ENCODE measurements at regions not wholly inside any gene's neighbourhood (a gene's known extent, or its start where the extent isn't known, plus 50 kb on each side); places are given as distances from the start of the nearest gene placed in this dataset.
A peak's percentile ranks its signal among the peaks of the same experiment; 100 is the strongest.

DNA sequence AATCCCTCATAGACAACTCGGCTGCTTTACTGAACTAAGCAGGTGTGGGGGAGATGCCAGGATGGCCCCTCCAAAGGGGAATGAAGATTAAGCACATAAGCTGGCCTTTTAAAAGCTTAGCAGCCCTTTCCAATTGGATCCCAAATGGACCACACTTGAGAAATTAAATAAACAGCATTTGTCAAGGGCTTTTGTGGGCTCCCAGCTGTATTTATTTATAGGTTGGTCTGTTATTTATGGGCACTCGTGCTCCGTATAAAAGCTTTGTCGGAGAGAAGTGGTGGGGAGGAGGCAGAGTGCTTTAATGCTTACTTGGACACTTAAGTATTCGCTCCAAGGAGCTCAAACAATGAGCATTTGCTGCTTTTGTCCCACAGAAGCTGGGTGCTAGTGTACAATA is 580.2 kb downstream of the MED13L start:
- DNase-seq, result peak; percentile 37

DNA sequence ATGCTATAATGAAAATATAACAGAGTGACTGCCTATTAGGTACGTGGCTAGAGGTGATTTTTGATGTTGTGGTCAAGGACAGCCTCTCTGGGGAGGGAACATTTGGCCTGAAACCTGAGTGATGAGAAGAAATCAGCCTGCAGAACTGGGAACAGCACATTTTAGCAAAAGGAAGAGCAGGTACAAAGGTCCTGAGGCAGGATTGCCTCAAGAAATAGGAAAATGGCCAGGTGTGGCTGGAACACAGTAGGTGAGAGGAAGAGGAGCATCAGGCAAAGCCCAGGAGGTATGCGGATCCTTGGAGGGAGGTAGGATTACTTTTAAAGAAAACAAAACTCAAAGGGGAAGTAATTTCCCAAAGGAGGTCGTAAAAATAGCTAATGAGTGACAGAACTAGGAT is 582.9 kb downstream of the MED13L start:
- no peak for DNase-seq

DNA sequence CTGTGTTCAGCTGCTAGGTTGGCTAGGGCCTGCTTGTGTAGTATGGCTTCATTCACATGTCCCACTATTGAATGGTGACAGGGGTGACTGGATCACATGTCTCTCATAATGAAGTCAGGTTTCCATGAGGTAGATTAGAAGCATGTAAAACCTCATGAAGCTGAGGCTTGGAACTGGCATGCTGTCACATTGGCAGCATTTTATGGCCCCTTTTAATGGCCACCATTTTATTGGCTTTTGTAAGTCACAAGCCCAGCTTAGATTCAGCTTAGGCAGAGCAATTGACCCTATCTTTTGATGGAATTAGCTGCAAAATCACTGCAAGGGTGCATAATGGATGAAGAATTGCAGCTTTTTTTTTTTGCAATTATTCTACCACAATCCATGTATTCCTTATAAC is 583.5 kb downstream of the MED13L start:
- DNase-seq, result no peak

DNA sequence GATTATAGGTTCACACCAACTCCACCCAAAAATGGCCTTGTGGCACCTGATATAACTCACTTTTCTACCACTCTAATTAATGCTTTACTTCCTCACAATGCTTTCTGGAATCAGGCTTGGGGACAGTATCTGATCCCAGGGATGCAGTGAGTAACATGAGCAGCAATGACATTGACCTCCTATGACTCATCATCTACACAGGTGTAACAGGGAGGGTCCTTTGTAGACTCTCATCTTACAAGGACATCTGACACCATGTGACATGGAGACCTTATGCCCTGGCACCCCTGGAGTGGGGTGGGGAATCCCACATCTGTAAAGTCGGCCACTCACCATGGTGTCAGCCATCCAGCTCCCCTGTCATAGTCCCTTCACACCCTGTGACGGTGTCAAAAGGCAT is 586.4 kb downstream of the MED13L start:
- DNase-seq, result no peak

DNA sequence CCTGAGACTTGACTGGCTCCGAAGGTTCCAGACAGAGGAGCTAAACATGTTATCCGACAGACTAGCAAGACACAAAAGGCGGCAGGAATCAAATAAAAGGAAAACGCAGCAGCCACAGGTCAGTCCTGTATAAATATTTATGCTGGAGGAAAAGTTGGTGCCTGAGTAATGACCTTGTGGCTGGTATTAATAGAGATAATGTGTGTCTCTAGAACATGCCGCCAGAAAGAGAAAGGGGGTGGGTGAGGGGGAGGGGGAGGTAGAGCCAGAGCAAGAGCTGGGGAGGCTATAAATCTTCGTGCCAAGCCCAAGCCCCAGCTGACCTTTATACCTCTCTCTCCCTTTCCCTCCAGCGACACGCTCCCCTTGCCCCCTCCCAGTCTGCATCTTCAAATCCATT is 590.4 kb downstream of the MED13L start:
- DNase-seq, result peak; percentile 22

DNA sequence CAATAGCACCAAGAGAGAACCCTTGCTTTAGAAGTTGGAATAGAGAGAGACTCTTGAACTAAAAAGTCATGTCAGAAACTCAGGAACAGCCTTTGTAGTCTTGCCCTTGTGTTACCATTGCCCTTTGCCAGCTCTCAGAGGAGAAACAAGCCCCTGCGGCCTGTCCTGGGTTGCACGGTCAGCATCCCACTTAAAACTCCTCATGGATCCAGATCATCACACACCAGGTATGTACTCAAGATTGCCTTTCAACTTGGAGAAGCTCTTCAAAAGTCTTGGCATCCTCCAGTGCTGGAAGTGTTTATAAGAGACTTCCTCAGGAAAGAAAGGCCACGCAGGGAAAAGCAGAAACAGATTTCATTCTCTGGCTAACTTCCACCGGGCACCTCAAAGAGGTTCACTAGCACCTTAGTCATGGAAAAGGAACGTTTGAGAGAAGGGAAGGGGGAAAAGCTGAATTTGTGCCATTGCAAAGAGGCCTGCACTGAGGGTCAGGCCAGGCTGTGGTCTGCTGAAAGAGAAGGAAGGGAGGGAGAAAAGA is 594.2 kb downstream of the MED13L start:
- DNase-seq, result no peak

DNA sequence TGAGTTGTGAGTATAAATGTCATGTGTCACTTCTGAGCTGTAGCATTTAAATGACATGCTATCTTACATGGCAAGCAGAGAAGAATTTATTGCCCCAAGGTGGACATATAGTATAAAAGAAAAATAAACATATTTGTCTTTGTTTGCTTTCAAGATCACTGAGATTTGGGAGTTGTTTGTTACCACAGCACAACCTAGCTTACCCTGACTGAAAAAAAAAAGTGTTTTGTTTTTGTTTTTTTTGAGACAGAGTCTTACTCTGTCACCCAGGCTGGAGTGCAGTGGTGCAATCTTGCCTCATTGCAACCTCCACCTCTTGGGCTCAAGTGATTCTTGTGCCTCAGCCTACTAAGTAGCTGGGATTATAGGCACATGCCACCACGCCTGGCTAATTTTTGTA is 596.5 kb downstream of the MED13L start:
- DNase-seq, result no peak

DNA sequence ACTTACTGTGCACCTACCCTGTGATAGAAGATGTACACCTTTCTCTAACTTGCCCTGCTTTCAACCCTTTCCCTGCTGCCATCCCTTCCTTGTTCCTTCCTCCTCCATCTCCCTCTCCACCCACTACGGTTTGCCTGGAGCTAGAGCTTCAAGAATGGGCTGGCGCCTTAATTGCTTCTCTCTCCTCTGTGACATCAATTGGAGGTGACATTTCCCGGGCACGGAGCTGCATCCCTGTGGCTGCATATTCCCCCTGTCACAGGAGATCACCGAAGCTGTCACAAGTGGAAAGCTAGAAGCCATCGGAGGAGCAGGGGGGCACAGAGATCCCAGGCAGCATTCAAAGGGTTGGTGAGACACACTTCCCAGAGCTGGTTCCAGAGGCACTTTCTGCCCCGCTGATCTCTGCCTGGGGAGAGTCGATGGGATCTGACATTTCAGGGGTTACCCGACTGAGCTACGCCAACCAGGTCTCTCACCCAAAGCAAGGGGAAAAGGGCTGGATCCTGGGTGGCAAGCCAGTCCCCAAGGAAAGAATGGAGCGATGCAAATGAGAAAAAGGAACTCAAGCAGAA is 604.9 kb downstream of the MED13L start:
- DNase-seq, result no peak

DNA sequence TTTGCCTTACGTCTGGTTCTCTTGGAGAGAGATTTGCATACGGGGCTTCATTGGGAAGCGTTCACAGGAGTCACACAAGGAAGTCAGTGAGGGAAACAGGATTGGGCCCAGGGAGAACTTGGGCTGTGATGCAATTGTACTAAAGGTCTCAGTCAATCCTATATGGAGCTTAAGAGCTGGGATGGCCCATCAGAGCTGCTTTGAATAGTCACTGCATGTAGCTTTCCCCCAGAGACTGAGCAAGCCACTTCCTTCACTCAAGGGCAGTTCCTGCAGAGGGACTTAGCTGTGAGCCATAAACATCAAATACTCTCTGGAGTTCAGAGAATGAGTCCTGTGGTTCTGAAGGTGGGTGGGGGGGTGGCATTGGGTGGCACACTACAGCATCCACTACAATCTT is 605.4 kb downstream of the MED13L start:
- no peak for DNase-seq

DNA sequence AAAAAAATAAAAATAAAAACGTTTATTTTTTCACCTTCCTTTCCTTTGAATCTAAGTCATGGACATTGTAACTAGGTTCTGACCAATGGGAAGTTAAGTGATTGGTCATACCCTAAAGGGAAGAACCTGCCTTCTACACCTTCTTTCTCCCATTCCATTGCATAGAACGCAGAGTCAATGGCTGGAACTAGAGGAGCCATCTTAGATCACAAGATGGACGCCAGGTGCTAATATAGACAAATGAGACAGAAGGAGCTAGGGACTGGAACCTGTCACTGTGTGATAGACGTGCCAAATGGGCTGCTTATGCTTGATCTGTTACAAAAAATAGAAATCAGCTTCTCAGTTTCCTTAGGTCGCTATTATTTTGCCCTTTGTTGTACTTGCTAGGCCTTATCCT is 606.6 kb downstream of the MED13L start:
- no peak for DNase-seq

DNA sequence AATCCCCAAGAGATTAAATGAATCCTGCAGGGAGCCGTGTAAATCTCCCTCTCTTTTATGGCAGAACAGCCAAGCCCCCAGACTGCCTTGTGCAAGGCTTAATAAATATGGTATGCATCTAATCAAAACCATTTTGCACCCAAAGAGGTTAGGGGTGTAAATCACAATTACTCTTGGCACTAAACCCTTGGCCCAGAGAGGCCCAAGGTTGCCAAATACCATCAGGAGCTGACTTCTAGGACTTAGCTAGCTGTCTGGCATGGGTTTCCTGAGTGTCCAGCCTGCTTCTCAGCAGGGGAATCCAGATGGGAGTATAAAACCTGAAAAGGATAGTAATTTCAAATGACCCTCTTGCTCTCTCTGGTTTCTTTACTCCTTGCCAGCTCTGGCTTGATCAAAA is 610.4 kb downstream of the MED13L start:
- no peak for DNase-seq

DNA sequence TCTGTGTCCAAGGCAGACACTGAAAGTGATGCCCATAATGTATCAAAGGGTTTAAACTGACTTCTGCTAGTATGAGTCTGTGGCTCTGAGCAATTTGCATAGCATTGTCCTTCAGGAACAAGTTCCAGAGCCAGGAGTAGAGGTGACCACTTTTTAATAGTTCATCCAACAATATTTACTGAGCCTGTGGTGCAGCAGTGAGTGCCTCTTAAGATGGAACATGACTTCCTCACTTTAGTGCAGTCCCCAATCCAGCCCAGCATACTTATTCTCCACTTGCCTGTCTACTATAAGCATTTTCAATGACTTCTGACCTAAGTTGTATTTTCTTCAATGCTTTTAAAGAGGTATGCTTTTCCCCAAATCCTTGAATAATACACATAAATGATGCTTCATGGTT is 611.3 kb downstream of the MED13L start:
- DNase-seq, result no peak

DNA sequence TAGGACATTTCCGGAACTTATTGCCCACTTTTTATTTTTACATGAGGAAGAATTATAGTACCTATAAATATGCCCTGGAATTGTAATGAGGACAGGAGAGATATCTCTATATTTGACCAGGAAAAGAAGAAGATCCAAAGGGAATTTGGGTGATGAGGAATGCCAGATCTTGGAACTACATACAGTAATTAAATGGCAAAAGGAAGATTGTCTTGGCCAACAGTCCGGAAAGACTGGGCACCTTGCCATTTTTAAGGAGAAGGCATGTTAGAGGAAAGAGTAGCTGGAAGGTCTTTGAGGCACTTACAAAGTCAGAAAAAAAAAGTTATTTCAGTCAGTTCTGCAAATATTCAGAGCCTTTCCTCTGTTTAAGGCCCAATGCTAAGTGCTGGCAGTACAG is 616.4 kb downstream of the MED13L start:
- no peak for DNase-seq

DNA sequence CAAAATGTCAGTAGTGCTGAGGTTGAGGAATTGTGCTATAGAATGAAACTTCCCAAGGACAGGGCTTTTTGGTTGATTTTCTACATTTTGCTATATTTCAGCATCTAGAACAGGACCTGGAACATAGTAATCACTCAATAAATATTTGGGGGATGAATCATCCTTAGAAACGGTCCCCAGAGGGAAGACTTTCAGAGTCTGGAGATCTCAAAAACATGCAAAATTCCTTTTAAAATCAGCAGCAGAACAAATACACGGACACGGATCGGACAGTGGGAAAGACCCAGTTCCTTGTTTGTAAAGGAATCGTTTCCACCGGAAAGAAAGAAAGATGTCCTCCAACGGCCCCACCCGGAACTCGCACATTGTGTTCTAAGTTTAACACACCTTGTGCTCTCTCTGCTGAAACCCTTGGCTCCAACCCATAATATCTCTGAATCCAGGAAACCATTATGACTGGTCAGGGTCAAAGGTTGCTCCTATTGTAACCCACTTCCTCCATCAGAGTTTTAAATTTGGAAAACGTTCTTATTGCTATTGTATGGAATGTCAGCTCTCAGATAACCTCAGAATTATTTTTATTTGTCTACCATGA is 617.2 kb downstream of the MED13L start:
- DNase-seq, result no peak

DNA sequence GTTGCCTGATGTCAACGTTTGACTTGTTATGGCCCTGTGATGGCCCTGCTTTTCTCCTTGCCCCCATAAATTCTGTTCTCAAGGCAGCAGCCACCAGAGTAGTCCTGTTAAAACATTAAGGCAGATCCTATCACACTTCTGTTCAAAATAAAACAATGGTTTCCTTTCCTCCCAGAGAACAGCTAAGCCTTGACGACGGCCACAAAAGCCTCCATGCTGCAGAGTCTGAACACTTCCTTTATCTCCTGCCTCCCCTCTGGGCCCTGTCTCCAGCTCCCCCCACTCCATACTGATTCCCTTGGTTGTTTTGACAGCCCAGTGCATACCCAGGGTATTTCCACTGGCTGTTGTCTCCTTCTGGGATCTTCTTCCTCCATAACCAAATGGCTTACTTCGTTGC is 618.1 kb downstream of the MED13L start:
- DNase-seq, result no peak

DNA sequence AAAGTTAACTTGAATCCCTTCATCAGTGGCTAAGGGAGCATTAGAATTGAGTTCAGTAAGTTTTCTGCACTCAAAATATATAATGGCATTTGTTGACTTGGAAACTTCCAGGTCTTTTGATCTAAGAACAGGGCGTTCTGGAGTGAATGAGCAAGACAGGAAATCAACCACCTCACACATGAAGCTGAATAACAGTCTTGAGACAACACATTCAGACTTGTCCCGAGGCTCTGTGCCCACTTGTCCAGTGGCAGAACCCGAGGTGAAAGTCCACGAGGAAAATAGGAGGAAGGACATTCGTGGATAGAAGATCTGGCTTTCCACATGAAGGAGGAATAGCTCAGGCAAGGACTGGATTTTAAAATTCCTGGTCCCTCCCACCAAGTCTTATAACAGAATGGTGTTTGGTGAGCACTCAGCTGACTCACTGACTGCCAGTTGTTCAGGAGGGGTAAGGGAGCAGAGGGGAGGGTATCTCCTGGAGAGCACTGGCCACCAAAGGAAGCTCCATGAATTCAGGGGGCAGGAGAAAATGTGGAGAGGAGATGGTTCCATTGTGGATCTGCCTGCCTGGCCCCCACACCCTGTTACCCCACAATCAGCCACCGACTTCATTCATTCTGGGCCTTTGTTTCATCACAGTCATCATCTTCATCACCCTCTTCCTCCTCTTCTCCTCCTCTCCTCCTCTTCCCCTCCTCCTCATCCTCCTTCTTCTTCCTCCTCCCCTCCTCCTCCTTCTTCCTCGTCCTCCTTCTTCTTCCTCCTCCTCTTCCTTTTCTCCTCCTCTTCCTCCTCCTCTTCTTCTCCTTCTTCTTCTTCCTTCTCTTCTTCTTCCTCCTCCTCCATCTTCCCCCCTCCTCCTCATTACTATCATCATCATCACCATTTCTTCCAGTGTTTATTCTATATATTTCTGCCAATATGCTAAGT is 620.1 kb downstream of the MED13L start:
- DNase-seq, result no peak

DNA sequence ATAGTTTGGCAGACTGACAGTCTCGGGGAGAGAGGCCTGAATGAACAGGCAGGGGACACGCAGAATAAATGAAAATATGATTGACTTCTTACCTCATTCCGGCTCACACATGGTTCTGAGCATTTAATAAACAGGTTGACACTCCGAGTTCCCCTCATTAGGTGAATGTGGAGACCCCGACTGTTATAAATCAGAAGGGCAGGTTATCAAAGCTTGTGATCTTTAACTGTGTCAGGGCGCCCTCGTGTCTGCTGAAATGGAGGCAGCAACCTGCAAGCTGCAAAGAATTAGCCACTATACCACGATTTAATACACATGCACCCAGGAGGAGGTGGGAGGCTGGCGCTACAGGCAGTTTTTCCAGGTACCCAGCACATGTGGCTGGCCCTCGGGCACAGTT is 627.5 kb downstream of the MED13L start:
- no peak for DNase-seq

DNA sequence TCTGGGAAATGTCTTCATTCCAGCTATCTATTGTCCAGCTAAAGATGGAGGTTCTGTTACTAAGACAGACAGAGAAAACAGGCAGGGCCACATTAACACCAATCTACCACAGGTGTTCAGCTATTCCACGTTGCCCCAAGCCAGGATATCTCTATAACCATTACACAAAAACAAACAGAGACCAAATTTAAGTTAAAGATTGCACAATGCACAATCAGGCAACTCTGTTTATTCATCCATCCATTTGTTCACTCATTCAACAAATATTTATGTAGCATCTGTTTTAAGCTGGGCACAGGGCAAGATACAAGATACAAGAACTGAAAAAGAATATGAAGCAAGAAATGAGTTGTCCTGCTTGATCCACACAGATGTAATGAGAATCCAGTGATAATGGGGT is 629.0 kb downstream of the MED13L start:
- no peak for DNase-seq

DNA sequence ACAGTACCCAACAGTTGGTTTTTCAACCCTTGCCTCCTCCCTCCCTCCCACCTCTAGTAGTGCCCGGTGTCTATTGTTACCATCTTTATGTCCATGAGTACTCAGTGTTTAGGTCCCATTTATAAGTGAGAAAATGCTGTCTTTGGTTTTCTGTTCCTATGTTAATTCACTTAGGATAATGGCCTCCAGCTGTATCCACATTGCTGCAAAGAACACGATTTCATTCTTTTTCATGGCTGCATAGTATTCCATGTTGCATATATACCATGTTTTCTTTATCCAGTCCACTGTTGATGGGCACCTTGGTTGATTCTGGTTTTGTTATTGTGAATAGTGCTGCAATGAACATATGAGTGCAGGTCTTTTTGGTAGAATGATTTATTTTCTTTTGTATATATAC is 631.3 kb downstream of the MED13L start:
- no peak for DNase-seq

DNA sequence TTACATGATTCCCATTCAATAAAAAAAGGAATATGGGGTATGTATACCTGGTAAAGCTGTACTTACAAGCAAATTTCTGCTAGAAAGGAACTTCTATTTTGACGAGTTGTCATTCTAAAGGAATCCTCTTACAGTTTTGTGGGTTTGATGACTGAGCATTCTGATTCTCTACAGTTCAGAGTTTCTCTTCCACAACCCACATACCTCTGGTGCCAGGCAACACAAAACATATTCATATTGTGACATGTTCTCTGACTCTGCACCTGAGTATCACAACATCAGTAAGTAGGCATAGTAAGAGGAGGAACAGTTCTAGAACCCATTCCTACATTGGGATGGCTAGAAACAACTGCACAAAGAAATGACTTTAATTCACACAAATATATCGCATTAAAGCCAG is 636.6 kb downstream of the MED13L start:
- DNase-seq, result no peak

DNA sequence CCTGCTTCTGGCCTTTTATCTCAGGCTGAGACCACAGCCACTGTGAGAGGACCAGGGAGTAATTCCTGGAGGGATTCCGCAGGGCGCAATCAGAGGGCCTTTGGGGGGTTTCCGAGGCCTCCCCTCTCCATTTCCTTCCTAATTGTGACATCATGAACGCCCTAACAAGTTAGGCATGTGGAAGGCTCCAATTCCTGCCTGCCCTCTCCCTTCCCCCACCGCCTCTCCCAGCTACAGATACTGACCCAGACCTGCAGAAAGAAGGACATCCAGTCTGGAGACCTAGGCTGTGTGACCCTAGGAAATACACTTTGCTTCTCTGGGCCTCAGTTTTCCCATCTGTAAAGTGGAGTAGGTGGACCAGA is 637.9 kb downstream of the MED13L start:
- no peak for DNase-seq

DNA sequence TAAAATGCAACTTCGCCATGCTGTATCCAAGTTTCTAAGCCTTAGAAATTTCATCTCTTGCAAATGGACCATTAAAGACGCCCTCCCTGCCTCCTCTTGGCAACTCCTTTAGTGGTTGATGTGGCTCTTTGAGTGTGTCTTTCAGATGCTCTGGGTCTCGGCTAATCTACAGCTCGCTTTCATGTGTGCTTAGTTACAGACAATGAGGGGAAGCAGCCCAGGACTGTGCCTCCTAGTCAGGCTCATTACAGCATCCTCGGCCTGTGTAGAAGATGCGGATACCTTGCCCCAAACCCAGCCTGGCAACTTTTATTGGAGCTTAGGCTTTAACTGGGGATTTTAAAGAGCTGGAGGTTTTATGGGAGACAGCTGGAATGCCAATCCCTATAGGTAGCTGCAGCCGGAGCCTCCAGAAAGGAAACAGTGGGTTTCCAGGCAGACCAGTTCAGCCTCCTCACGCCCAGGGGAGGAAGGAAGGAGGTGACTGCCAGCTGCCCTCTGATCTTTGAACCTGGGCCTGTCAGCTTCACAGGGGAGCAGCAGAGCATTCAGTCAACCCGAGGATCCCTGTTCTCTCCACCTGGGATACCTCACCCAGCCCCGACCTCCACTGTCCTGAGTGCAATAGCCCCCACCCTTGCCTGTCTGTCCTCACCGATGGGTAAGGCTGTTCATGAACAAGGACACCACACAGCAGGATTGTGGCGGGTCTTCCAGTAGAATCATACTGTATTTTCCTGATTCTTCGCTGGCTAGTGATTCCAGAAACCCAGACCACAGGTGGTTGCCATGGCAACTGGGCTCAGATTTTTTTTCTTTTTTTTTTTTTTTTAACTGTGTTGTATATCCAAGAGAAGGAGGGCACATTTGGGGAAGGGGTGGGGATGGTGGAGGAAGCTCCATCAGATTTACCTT is 638.5 kb downstream of the MED13L start:
- no peak for DNase-seq

DNA sequence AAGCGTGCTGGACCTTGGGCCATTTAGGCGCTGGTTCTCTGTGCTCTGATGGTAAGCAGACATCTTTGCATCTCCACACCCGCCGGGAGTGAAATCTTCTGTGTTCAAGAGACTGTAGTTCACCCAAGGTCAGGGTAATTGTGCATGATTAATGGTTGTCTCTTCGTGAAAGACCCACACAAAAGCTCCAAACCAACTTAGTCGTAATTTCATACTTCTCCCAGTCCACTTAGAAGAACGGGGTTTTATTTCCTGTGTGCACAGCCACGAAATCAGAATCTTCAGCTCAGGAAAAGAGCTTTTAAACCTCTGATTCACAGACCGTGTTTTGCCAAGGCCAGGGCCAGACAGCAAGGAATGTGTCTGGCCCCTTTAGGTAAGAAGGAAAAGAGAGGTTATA is 640.9 kb downstream of the MED13L start:
- DNase-seq, result peak; percentile 42

Measured in NCI-H2227 treated with DMSO at 0.1 percent for 48 hours (cell line).